GM23248 (cell line): ENCODE measurements at regions not wholly inside any gene's neighbourhood (a gene's known extent, or its start where the extent isn't known, plus 50 kb on each side); places are given as distances from the start of the nearest gene placed in this dataset.

Source experiments
- EZH2 ChIP-seq: fragments of 200-600 bp; sonication (generic); IDR thresholded peaks from 2 replicates; pipeline ENCODE4 v1.6.1; 2018; ENCODE audit warnings: antibody characterized with exemption, mild to moderate bottlenecking; ENCODE audit not compliant: insufficient read depth, poor library complexity, severe bottlenecking
- EZH2phosphoT487 ChIP-seq: fragments of 200-600 bp; sonication (generic); IDR thresholded peaks from 2 replicates; pipeline ENCODE4 v1.6.1; 2018; ENCODE audit warnings: antibody characterized with exemption, moderate library complexity, mild to moderate bottlenecking, low read depth; ENCODE audit not compliant: insufficient read depth

GRCh38 chr13:81295177-81295576 lies 954.3 kb upstream of the SPRY2 start:
- TF ChIP-seq EZH2 (no peak), EZH2phosphoT487 (no peak)
